Neuronal stem cell (in vitro differentiated cells): ENCODE measurements at regions not wholly inside any gene's neighbourhood (a gene's known extent, or its start where the extent isn't known, plus 50 kb on each side); places are given as distances from the start of the nearest gene placed in this dataset.
A peak's percentile ranks its signal among the peaks of the same experiment; 100 is the strongest.

ENCODE experiments used
- DNase-seq: peaks from one replicate; pipeline ENCODE4 v3.0.0-alpha.2; 2013; ENCODE audit warnings: low spot score
- H2AFZ ChIP-seq: one replicate; pipeline ENCODE4 v1.6.1; 2013; ENCODE audit warnings: mild to moderate bottlenecking, low read length, inconsistent platforms
- H2AK5ac ChIP-seq: 2 replicates; pipeline ENCODE4 v1.6.1; 2013; ENCODE audit warnings: low read depth, mild to moderate bottlenecking, inconsistent platforms, low read length, moderate library complexity, mixed read lengths
- H2BK120ac ChIP-seq: 2 replicates; pipeline ENCODE4 v1.6.1; 2013; ENCODE audit warnings: low read depth, mild to moderate bottlenecking, inconsistent platforms, low read length, moderate library complexity, mixed read lengths
- H2BK12ac ChIP-seq: one replicate; pipeline ENCODE4 v1.6.1; 2013; ENCODE audit warnings: low read length, inconsistent platforms
- H2BK15ac ChIP-seq: 2 replicates; pipeline ENCODE4 v1.6.1; 2013; ENCODE audit warnings: mild to moderate bottlenecking, low read length, inconsistent platforms, mixed read lengths
- H2BK5ac ChIP-seq: one replicate; pipeline ENCODE4 v1.6.1; 2013; ENCODE audit warnings: inconsistent platforms, mild to moderate bottlenecking, low read length, moderate library complexity
- H3K14ac ChIP-seq: one replicate; pipeline ENCODE4 v1.6.1; 2013; ENCODE audit warnings: low read length, inconsistent platforms
- H3K18ac ChIP-seq: 2 replicates; pipeline ENCODE4 v1.6.1; 2013; ENCODE audit warnings: low read length, inconsistent platforms
- H3K23ac ChIP-seq: 2 replicates; pipeline ENCODE4 v1.6.1; 2013; ENCODE audit warnings: low read depth, mild to moderate bottlenecking, mixed read lengths, low read length, inconsistent platforms; ENCODE audit not compliant: poor library complexity
- H3K27ac ChIP-seq: replicated peaks from 3 replicates; pipeline ENCODE4 v1.5.1; 2013; ENCODE audit warnings: low read length, inconsistent platforms
- H3K27me3 ChIP-seq, 3 experiments: 2 replicates each; pipeline ENCODE4 v1.6.1; 2013; ENCODE audit warnings: low read length in 3 of 3, mild to moderate bottlenecking in 2 of 3, inconsistent platforms in 1 of 3, low read depth in 1 of 3, mixed read lengths in 1 of 3, moderate library complexity in 1 of 3; ENCODE audit not compliant: control insufficient read depth in 3 of 3, insufficient read depth in 3 of 3
- H3K36me3 ChIP-seq, 2 donors: replicated peaks in 1 of 2; 2 replicates each; pipeline ENCODE4 v1.6.1; 2013; ENCODE audit warnings: low read length in 2 of 2; ENCODE audit not compliant: control insufficient read depth in 2 of 2, insufficient read depth in 2 of 2
- H3K4ac ChIP-seq: 2 replicates; pipeline ENCODE4 v1.6.1; 2013; ENCODE audit warnings: inconsistent platforms, mild to moderate bottlenecking, low read length, moderate library complexity
- H3K4me1 ChIP-seq, 2 donors: 1 replicate in 1 of 2; 2 replicates in 1 of 2; pipeline ENCODE4 v1.6.1; 2013; ENCODE audit warnings: low read length in 2 of 2, low read depth in 1 of 2; ENCODE audit not compliant: control insufficient read depth in 2 of 2, insufficient read depth in 1 of 2
- H3K4me2 ChIP-seq: one replicate; pipeline ENCODE4 v1.6.1; 2013; ENCODE audit warnings: mild to moderate bottlenecking, low read length, inconsistent platforms; ENCODE audit not compliant: insufficient read depth, poor library complexity, severe bottlenecking
- H3K4me3 ChIP-seq, 2 donors: 2 replicates each; pipeline ENCODE4 v1.5.1; 2013; ENCODE audit warnings: low read length in 2 of 2, mild to moderate bottlenecking in 2 of 2, inconsistent platforms in 1 of 2, moderate library complexity in 1 of 2
- H3K79me1 ChIP-seq: one replicate; pipeline ENCODE4 v1.6.1; 2013; ENCODE audit warnings: low read depth, mild to moderate bottlenecking, inconsistent platforms, low read length, moderate library complexity
- H3K9ac ChIP-seq: one replicate; pipeline ENCODE4 v1.6.1; 2013; ENCODE audit warnings: mild to moderate bottlenecking, low read depth, low read length, inconsistent platforms; ENCODE audit not compliant: poor library complexity
- H3K9me3 ChIP-seq, 2 donors: replicated peaks in 1 of 2; 2 replicates each; pipeline versions ENCODE3 to v1.6.1; 2013; ENCODE audit warnings: low read length in 2 of 2, mild to moderate bottlenecking in 2 of 2, inconsistent platforms in 1 of 2, low read depth in 1 of 2, mixed read lengths in 1 of 2, moderate library complexity in 1 of 2; ENCODE audit not compliant: control insufficient read depth in 2 of 2, insufficient read depth in 1 of 2
- H4K8ac ChIP-seq: one replicate; pipeline ENCODE4 v1.6.1; 2013; ENCODE audit warnings: low read depth, mild to moderate bottlenecking, inconsistent platforms, low read length, moderate library complexity
- H4K91ac ChIP-seq: one replicate; pipeline ENCODE4 v1.6.1; 2013; ENCODE audit warnings: low read length, low read depth, mild to moderate bottlenecking, inconsistent platforms; ENCODE audit not compliant: poor library complexity
- WGBS, 2 donors: extraction: QIAGEN DNeasy Blood & Tissue Kit; methylation state at CpG; one replicate each; pipeline ENCODE4 v1.1.7; 2013; ENCODE audit warnings: missing lambda C conversion rate in 2 of 2, mixed read lengths in 1 of 2; ENCODE audit not compliant: insufficient read length in 2 of 2, insufficient replicate concordance in 1 of 2; ENCODE audit errors: extremely low coverage in 2 of 2; 5-methylcytosine and 5-hydroxymethylcytosine counted together

GRCh38 chr13:63586467-63586866 lies 2170.8 kb upstream of the PCDH20 start:
- WGBS, 2 donors, result no CpG with 5 or more reads among the region's 7 CpGs
- no peak overlapping the region for H2BK12ac ChIP-seq
- H2BK15ac ChIP-seq, result no peak overlapping the region
- H4K91ac ChIP-seq, result no peak overlapping the region
- H2BK5ac ChIP-seq, result no peak overlapping the region
- no peak overlapping the region for H2BK120ac ChIP-seq
- no peaks in the 10 kb centered on the region for H3K36me3 ChIP-seq
- peaks cover 2% of the 10 kb centered on the region for H3K79me1 ChIP-seq
- H3K14ac ChIP-seq, result no peak overlapping the region
- H3K9me3 ChIP-seq, result no peaks in the 10 kb centered on the region
- H3K4me3 ChIP-seq, result no peak overlapping the region
- no peak overlapping the region for H3K4ac ChIP-seq
- H3K23ac ChIP-seq, result no peak overlapping the region
- no peaks in the 10 kb centered on the region for H3K4me1 ChIP-seq
- no peak overlapping the region for H2AK5ac ChIP-seq
- H3K27ac ChIP-seq, result no peak overlapping the region
- no peak overlapping the region for H3K4me2 ChIP-seq
- peak overlapping the region; percentile 51 for H2AFZ ChIP-seq
- H3K18ac ChIP-seq, result no peak overlapping the region
- no peak for DNase-seq
- no peaks in the 10 kb centered on the region for H3K27me3 ChIP-seq
- no peak overlapping the region for H4K8ac ChIP-seq
- no peak overlapping the region for H3K9ac ChIP-seq

- Histone ChIP-seq H2BK5ac (no peak overlapping the region), H3K27ac (no peak overlapping the region), H2AK5ac (no peak overlapping the region), H3K14ac (no peak overlapping the region), H3K4me1 (no peaks in the 10 kb centered on the region), H3K4ac (no peak overlapping the region), H2BK120ac (no peak overlapping the region), H3K27me3 (no peaks in the 10 kb centered on the region), H3K4me3 (no peak overlapping the region), H4K91ac (no peak overlapping the region), H3K23ac (no peak overlapping the region), H2BK12ac (no peak overlapping the region), H3K36me3 (no peaks in the 10 kb centered on the region), H2BK15ac (no peak overlapping the region), H3K4me2 (no peak overlapping the region), H3K9me3 (no peaks in the 10 kb centered on the region), H3K18ac (no peak overlapping the region), H3K79me1 (no peaks in the 10 kb centered on the region), H2AFZ (no peak overlapping the region), H4K8ac (no peak overlapping the region), H3K9ac (no peak overlapping the region)
- no CpG with 5 or more reads among the region's 2 CpGs for WGBS, 2 donors
- no peak for DNase-seq
These were observed 2163.1 kb upstream of the PCDH20 start for GRCh38 chr13:63578796-63579195.

- Histone ChIP-seq H3K27me3 (no peaks in the 10 kb centered on the region), H2AFZ (no peak overlapping the region), H4K91ac (no peak overlapping the region), H3K14ac (no peak overlapping the region), H2BK120ac (no peak overlapping the region), H3K27ac (no peak overlapping the region), H2BK12ac (no peak overlapping the region), H3K79me1 (no peaks in the 10 kb centered on the region), H3K9ac (no peak overlapping the region), H2BK15ac (peak overlapping the region; percentile 67), H3K9me3 (peaks cover 0 to 1% of the 10 kb centered on the region in 2 donors), H3K23ac (peak overlapping the region; percentile 73), H3K4me3 (no peak overlapping the region), H3K36me3 (no peaks in the 10 kb centered on the region), H3K18ac (peak overlapping the region; percentile 48), H3K4me2 (no peak overlapping the region), H3K4ac (no peak overlapping the region), H4K8ac (peak overlapping the region; percentile 96), H2AK5ac (no peak overlapping the region), H3K4me1 (no peaks in the 10 kb centered on the region), H2BK5ac (no peak overlapping the region)
- no CpG with 5 or more reads among the region's 1 CpG for WGBS, 2 donors
- no peak for DNase-seq
These were observed 2151.4 kb upstream of the PCDH20 start for GRCh38 chr13:63567031-63567430.

- H2AFZ ChIP-seq, result no peak overlapping the region
- no peak overlapping the region for H3K14ac ChIP-seq
- H2BK15ac ChIP-seq, result no peak overlapping the region
- H3K27ac ChIP-seq, result no peak overlapping the region
- H2BK120ac ChIP-seq, result no peak overlapping the region
- H3K9me3 ChIP-seq, result no peaks in the 10 kb centered on the region
- no peak overlapping the region for H3K9ac ChIP-seq
- H2AK5ac ChIP-seq, result no peak overlapping the region
- DNase-seq, result no peak
- H3K27me3 ChIP-seq, result no peaks in the 10 kb centered on the region
- no CpG with 5 or more reads among the region's 1 CpG for WGBS, 2 donors
- H3K4me3 ChIP-seq, result no peak overlapping the region
- peaks cover 0 to 6% of the 10 kb centered on the region in 2 donors for H3K4me1 ChIP-seq
- no peak overlapping the region for H3K18ac ChIP-seq
- H3K79me1 ChIP-seq, result peaks cover 2% of the 10 kb centered on the region
- no peak overlapping the region for H3K4ac ChIP-seq
- no peak overlapping the region for H3K4me2 ChIP-seq
- H3K23ac ChIP-seq, result no peak overlapping the region
- H2BK12ac ChIP-seq, result no peak overlapping the region
- no peak overlapping the region for H2BK5ac ChIP-seq
- H4K8ac ChIP-seq, result no peak overlapping the region
- H4K91ac ChIP-seq, result no peak overlapping the region
- H3K36me3 ChIP-seq, result no peaks in the 10 kb centered on the region
These were observed 2138.5 kb upstream of the PCDH20 start for GRCh38 chr13:63554157-63554556.
